ENCODE measurements at regions not wholly inside any gene's neighbourhood (a gene's known extent, or its start where the extent isn't known, plus 50 kb on each side); places are given as distances from the start of the nearest gene placed in this dataset.

- Histone ChIP-seq H3K4me1 (ENCODE audit: control insufficient read depth, insufficient read depth, low read length) (no peaks in the 10 kb centered on the region), H3K9me3 (ENCODE audit: control insufficient read depth, insufficient read depth, low read length) (no peaks in the 10 kb centered on the region), H3K27ac (ENCODE audit: low read length) (no peak overlapping the region), H3K36me3 (ENCODE audit: control insufficient read depth, insufficient read depth, low read length) (no peaks in the 10 kb centered on the region), H3K27me3 (ENCODE audit: control insufficient read depth, insufficient read depth, low read length) (no peaks in the 10 kb centered on the region), H3K4me3 (ENCODE audit: low read length) (no peak overlapping the region)
- ATAC-seq = no peak
- no peak for DNase-seq
- Mint-ChIP-seq H3K4me1 (no peaks in the 10 kb centered on the region), H3K36me3 (no peaks in the 10 kb centered on the region), H3K9me3 (no peaks in the 10 kb centered on the region), H3K4me3 (no peak overlapping the region), H3K27me3 (ENCODE audit: low read depth in 2 of 2) (peaks cover 8 to 9% of the 10 kb centered on the region in 2 donors), H3K27ac (no peak overlapping the region)
- intact Hi-C loops (cut with micrococcal nuclease) = no loop called here
- WGBS (ENCODE audit: insufficient coverage) = 76% methylated on average over 2 of the region's 2 CpGs
- no peak for TF ChIP-seq CTCF (IDR thresholded peaks at IDR 0.05)
Measured at GRCh38 chr11:116202922-116203321, 569.9 kb downstream of the BUD13 start.

GRCh38 chr11:116200564-116200963 lies 572.2 kb downstream of the BUD13 start:
- TF ChIP-seq CTCF (IDR thresholded peaks at IDR 0.05) = no peak
- ATAC-seq (no peak), DNase-seq (no peak)
- Histone ChIP-seq H3K9me3 (ENCODE audit: control insufficient read depth, insufficient read depth, low read length) (no peaks in the 10 kb centered on the region), H3K27me3 (ENCODE audit: control insufficient read depth, insufficient read depth, low read length) (no peaks in the 10 kb centered on the region), H3K27ac (ENCODE audit: low read length) (no peak overlapping the region), H3K4me1 (ENCODE audit: control insufficient read depth, insufficient read depth, low read length) (no peaks in the 10 kb centered on the region), H3K4me3 (ENCODE audit: low read length) (no peak overlapping the region), H3K36me3 (ENCODE audit: control insufficient read depth, insufficient read depth, low read length) (no peaks in the 10 kb centered on the region)
- intact Hi-C loops (cut with micrococcal nuclease) = no loop called here
- Mint-ChIP-seq H3K27me3 (ENCODE audit: low read depth in 2 of 2) (peaks cover 15 to 19% of the 10 kb centered on the region in 2 donors), H3K4me3 (no peak overlapping the region), H3K36me3 (no peaks in the 10 kb centered on the region), H3K4me1 (no peaks in the 10 kb centered on the region), H3K9me3 (no peaks in the 10 kb centered on the region), H3K27ac (no peak overlapping the region)
- 88% methylated on average over 8 of the region's 8 CpGs for WGBS (ENCODE audit: insufficient coverage)

- no peak for TF ChIP-seq CTCF (IDR thresholded peaks at IDR 0.05)
Measured at GRCh38 chr11:116199182-116199581, 573.6 kb downstream of the BUD13 start.

GRCh38 chr11:116194156-116194904 lies 578.5 kb downstream of the BUD13 start:
- Mint-ChIP-seq H3K36me3 (no peaks in the 10 kb centered on the region), H3K4me1 (no peaks in the 10 kb centered on the region), H3K9me3 (no peaks in the 10 kb centered on the region), H3K27ac (no peak overlapping the region), H3K27me3 (ENCODE audit: low read depth in 2 of 2) (peaks cover 30 to 34% of the 10 kb centered on the region in 2 donors), H3K4me3 (no peak overlapping the region)
- H3K9me3 ChIP-seq (ENCODE audit: control insufficient read depth, insufficient read depth, low read length) = no peaks in the 10 kb centered on the region
- H3K4me1 ChIP-seq (ENCODE audit: control insufficient read depth, insufficient read depth, low read length) = no peaks in the 10 kb centered on the region
- no peak for DNase-seq
- H3K4me3 ChIP-seq (ENCODE audit: low read length) = no peak overlapping the region
- WGBS (ENCODE audit: insufficient coverage) = 50% methylated on average over 4 of the region's 5 CpGs
- ATAC-seq = no peak
- intact Hi-C loops (cut with micrococcal nuclease) = no loop called here
- no peaks in the 10 kb centered on the region for H3K36me3 ChIP-seq (ENCODE audit: control insufficient read depth, insufficient read depth, low read length)
- H3K27ac ChIP-seq (ENCODE audit: low read length) = no peak overlapping the region
- TF ChIP-seq CTCF (IDR thresholded peaks at IDR 0.05) = no peak
- H3K27me3 ChIP-seq (ENCODE audit: control insufficient read depth, insufficient read depth, low read length) = peaks cover 9% of the 10 kb centered on the region

More at GRCh38 chr11:116199182-116199581, 573.6 kb downstream of the BUD13 start:
- Mint-ChIP-seq H3K36me3 (no peaks in the 10 kb centered on the region), H3K27ac (no peak overlapping the region), H3K27me3 (ENCODE audit: low read depth in 2 of 2) (peaks cover 22 to 25% of the 10 kb centered on the region in 2 donors), H3K4me1 (no peaks in the 10 kb centered on the region), H3K9me3 (no peaks in the 10 kb centered on the region), H3K4me3 (no peak overlapping the region)
- Histone ChIP-seq H3K27me3 (ENCODE audit: control insufficient read depth, insufficient read depth, low read length) (no peaks in the 10 kb centered on the region), H3K27ac (ENCODE audit: low read length) (no peak overlapping the region), H3K4me3 (ENCODE audit: low read length) (no peak overlapping the region), H3K4me1 (ENCODE audit: control insufficient read depth, insufficient read depth, low read length) (no peaks in the 10 kb centered on the region), H3K9me3 (ENCODE audit: control insufficient read depth, insufficient read depth, low read length) (no peaks in the 10 kb centered on the region), H3K36me3 (ENCODE audit: control insufficient read depth, insufficient read depth, low read length) (no peaks in the 10 kb centered on the region)
- WGBS (ENCODE audit: insufficient coverage) = 72% methylated on average over 9 of the region's 10 CpGs
- no peak for ATAC-seq
- DNase-seq = no peak
- intact Hi-C loops (cut with micrococcal nuclease) = no loop called here
